GM23338 (cell line): ENCODE measurements at regions not wholly inside any gene's neighbourhood (a gene's known extent, or its start where the extent isn't known, plus 50 kb on each side); places are given as distances from the start of the nearest gene placed in this dataset.

Source experiments
- ATAC-seq: fragments of 200-7000 bp; cut with Tn5 transposase; 3 replicates; pipeline ENCODE4 v1.9.1; 2020
- DNase-seq: peaks from one replicate; pipeline ENCODE4 v3.0.0-alpha.2; 2015; ENCODE audit warnings: low spot score
- H2AFZ ChIP-seq: fragments of 200-600 bp; sonication (generic); 2 replicates; pipeline ENCODE4 v1.8.0; 2016; ENCODE audit warnings: antibody characterized with exemption, mild to moderate bottlenecking, moderate library complexity
- H3F3A ChIP-seq: fragments of 200-600 bp; sonication (generic); replicated peaks from 2 replicates; pipeline ENCODE4 v1.8.0; 2017; ENCODE audit warnings: antibody characterized with exemption, mixed run types, low read depth
- H3K27ac ChIP-seq: fragments of 200-600 bp; sonication (generic); 2 replicates; pipeline ENCODE4 v1.6.1; 2016; ENCODE audit warnings: low read depth
- H3K27me3 ChIP-seq: fragments of 200-600 bp; sonication (generic); 2 replicates; pipeline ENCODE4 v1.8.0; 2016; ENCODE audit warnings: mild to moderate bottlenecking, mixed run types, moderate library complexity; ENCODE audit not compliant: insufficient read depth
- H3K36me3 ChIP-seq: fragments of 200-600 bp; sonication (generic); 2 replicates; pipeline ENCODE4 v1.8.0; 2016; ENCODE audit warnings: mild to moderate bottlenecking; ENCODE audit not compliant: insufficient read depth
- H3K4me1 ChIP-seq: fragments of 200-600 bp; sonication (generic); 2 replicates; pipeline ENCODE4 v1.8.0; 2016; ENCODE audit warnings: mild to moderate bottlenecking, moderate library complexity; ENCODE audit not compliant: insufficient read depth
- H3K4me2 ChIP-seq: fragments of 200-600 bp; sonication (generic); 2 replicates; pipeline ENCODE4 v1.7.1; 2017; ENCODE audit warnings: mixed run types
- H3K4me3 ChIP-seq: fragments of 200-600 bp; sonication (generic); 2 replicates; pipeline ENCODE4 v1.6.1; 2016; ENCODE audit warnings: mixed run types
- H3K79me2 ChIP-seq: fragments of 200-600 bp; sonication (generic); replicated peaks from 2 replicates; pipeline ENCODE4 v1.8.0; 2017; ENCODE audit warnings: mild to moderate bottlenecking; ENCODE audit not compliant: insufficient read depth
- H3K9me2 ChIP-seq: fragments of 200-600 bp; sonication (generic); 2 replicates; pipeline ENCODE4 v1.8.0; 2017; ENCODE audit not compliant: insufficient read depth
- H4K20me1 ChIP-seq: fragments of 200-600 bp; sonication (generic); replicated peaks from 2 replicates; pipeline ENCODE4 v1.8.0; 2017; ENCODE audit warnings: mild to moderate bottlenecking; ENCODE audit not compliant: insufficient read depth
- H3K27ac Mint-ChIP-seq: 2 replicates; pipeline ENCODE4 v1.8.0; 2020; ENCODE audit warnings: inconsistent platforms, mild to moderate bottlenecking, moderate library complexity, mixed read lengths
- H3K27me3 Mint-ChIP-seq: 3 replicates; pipeline ENCODE4 v1.8.0; 2022; ENCODE audit warnings: low read depth, mild to moderate bottlenecking, moderate library complexity, mixed read lengths, inconsistent platforms; ENCODE audit not compliant: insufficient read depth, poor library complexity
- H3K36me3 Mint-ChIP-seq: 3 replicates; pipeline ENCODE4 v1.8.0; 2021; ENCODE audit warnings: low read depth, mild to moderate bottlenecking, inconsistent platforms, moderate library complexity, mixed read lengths
- H3K4me1 Mint-ChIP-seq: 3 replicates; pipeline ENCODE4 v1.8.0; 2020; ENCODE audit warnings: mild to moderate bottlenecking, inconsistent platforms, mixed read lengths
- H3K4me3 Mint-ChIP-seq: 3 replicates; pipeline ENCODE4 v1.8.0; 2021; ENCODE audit warnings: moderate library complexity, mild to moderate bottlenecking, inconsistent platforms, mixed read lengths
- H3K9me3 Mint-ChIP-seq: 3 replicates; pipeline ENCODE4 v1.8.0; 2020; ENCODE audit warnings: moderate library complexity, mild to moderate bottlenecking, inconsistent platforms, mixed read lengths
- CREB1 ChIP-seq: fragments of 250-450 bp; sonication (Bioruptor Pico); IDR thresholded peaks from 2 replicates; pipeline ENCODE4 v1.5.0; 2020; ENCODE audit warnings: low read depth, mild to moderate bottlenecking, moderate library complexity
- EZH2 ChIP-seq: fragments of 200-600 bp; sonication (generic); IDR thresholded peaks from one replicate; pipeline ENCODE4 v1.8.0; 2017; ENCODE audit warnings: antibody characterized with exemption, mild to moderate bottlenecking, low read depth; ENCODE audit not compliant: unreplicated experiment
- EZH2phosphoT487 ChIP-seq: fragments of 200-600 bp; sonication (generic); IDR thresholded peaks from one replicate; pipeline ENCODE4 v1.8.1; 2018; ENCODE audit warnings: antibody characterized with exemption; ENCODE audit not compliant: unreplicated experiment
- NANOG ChIP-seq: IDR thresholded peaks from 2 replicates; pipeline ENCODE4 v1.6.1; 2016; ENCODE audit warnings: antibody characterized with exemption, borderline replicate concordance
- POLR2AphosphoS5 ChIP-seq: IDR thresholded peaks from 2 replicates; pipeline ENCODE4 v1.6.1; 2016; ENCODE audit warnings: antibody characterized with exemption, low read depth
- REST ChIP-seq: IDR thresholded peaks from one replicate; pipeline ENCODE4 v1.6.1; 2018; ENCODE audit warnings: antibody characterized with exemption; ENCODE audit not compliant: unreplicated experiment
- STAT1 ChIP-seq: IDR thresholded peaks from one replicate; pipeline ENCODE4 v1.6.1; 2016; ENCODE audit warnings: antibody characterized with exemption; ENCODE audit not compliant: unreplicated experiment
- ZNF114 ChIP-seq: fragments of 250-450 bp; sonication (Bioruptor Pico); IDR thresholded peaks from 2 replicates; pipeline ENCODE4 v1.5.0; 2020; ENCODE audit warnings: mild to moderate bottlenecking, moderate library complexity
- ZNF331 ChIP-seq: fragments of 250-450 bp; sonication (Bioruptor Pico); IDR thresholded peaks from 2 replicates; pipeline ENCODE4 v1.5.0; 2020; ENCODE audit warnings: low read depth, mild to moderate bottlenecking, moderate library complexity
- TF ChIP-seq, protein P1 (sequence below): fragments of 250-450 bp; sonication (Bioruptor Pico); IDR thresholded peaks from 2 replicates; pipeline ENCODE4 v1.5.0; 2020; ENCODE audit warnings: mild to moderate bottlenecking, moderate library complexity
- TF ChIP-seq, protein P2 (sequence below): IDR thresholded peaks from 2 replicates; pipeline ENCODE4 v1.6.1; 2016; ENCODE audit warnings: antibody characterized with exemption

GRCh38 chr1:42055061-42055460, 98.1 kb upstream of the GUCA2B start (continued):
- TF ChIP-seq, protein P1, sequence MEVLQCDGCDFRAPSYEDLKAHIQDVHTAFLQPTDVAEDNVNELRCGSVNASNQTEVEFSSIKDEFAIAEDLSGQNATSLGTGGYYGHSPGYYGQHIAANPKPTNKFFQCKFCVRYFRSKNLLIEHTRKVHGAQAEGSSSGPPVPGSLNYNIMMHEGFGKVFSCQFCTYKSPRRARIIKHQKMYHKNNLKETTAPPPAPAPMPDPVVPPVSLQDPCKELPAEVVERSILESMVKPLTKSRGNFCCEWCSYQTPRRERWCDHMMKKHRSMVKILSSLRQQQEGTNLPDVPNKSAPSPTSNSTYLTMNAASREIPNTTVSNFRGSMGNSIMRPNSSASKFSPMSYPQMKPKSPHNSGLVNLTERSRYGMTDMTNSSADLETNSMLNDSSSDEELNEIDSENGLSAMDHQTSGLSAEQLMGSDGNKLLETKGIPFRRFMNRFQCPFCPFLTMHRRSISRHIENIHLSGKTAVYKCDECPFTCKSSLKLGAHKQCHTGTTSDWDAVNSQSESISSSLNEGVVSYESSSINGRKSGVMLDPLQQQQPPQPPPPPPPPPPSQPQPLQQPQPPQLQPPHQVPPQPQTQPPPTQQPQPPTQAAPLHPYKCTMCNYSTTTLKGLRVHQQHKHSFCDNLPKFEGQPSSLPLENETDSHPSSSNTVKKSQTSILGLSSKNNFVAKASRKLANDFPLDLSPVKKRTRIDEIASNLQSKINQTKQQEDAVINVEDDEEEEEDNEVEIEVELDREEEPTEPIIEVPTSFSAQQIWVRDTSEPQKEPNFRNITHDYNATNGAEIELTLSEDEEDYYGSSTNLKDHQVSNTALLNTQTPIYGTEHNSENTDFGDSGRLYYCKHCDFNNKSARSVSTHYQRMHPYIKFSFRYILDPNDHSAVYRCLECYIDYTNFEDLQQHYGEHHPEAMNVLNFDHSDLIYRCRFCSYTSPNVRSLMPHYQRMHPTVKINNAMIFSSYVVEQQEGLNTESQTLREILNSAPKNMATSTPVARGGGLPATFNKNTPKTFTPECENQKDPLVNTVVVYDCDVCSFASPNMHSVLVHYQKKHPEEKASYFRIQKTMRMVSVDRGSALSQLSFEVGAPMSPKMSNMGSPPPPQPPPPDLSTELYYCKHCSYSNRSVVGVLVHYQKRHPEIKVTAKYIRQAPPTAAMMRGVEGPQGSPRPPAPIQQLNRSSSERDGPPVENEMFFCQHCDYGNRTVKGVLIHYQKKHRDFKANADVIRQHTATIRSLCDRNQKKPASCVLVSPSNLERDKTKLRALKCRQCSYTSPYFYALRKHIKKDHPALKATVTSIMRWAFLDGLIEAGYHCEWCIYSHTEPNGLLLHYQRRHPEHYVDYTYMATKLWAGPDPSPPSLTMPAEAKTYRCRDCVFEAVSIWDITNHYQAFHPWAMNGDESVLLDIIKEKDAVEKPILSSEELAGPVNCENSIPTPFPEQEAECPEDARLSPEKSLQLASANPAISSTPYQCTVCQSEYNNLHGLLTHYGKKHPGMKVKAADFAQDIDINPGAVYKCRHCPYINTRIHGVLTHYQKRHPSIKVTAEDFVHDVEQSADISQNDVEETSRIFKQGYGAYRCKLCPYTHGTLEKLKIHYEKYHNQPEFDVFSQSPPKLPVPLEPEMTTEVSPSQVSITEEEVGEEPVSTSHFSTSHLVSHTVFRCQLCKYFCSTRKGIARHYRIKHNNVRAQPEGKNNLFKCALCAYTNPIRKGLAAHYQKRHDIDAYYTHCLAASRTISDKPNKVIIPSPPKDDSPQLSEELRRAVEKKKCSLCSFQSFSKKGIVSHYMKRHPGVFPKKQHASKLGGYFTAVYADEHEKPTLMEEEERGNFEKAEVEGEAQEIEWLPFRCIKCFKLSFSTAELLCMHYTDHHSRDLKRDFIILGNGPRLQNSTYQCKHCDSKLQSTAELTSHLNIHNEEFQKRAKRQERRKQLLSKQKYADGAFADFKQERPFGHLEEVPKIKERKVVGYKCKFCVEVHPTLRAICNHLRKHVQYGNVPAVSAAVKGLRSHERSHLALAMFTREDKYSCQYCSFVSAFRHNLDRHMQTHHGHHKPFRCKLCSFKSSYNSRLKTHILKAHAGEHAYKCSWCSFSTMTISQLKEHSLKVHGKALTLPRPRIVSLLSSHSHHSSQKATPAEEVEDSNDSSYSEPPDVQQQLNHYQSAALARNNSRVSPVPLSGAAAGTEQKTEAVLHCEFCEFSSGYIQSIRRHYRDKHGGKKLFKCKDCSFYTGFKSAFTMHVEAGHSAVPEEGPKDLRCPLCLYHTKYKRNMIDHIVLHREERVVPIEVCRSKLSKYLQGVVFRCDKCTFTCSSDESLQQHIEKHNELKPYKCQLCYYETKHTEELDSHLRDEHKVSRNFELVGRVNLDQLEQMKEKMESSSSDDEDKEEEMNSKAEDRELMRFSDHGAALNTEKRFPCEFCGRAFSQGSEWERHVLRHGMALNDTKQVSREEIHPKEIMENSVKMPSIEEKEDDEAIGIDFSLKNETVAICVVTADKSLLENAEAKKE, result no peak
- TF ChIP-seq CREB1 (CRISPR knock-in tag) (no peak), EZH2 (no peak), ZNF331 (CRISPR knock-in tag) (no peak), STAT1 (no peak), NANOG (no peak)
- TF ChIP-seq, protein P2, sequence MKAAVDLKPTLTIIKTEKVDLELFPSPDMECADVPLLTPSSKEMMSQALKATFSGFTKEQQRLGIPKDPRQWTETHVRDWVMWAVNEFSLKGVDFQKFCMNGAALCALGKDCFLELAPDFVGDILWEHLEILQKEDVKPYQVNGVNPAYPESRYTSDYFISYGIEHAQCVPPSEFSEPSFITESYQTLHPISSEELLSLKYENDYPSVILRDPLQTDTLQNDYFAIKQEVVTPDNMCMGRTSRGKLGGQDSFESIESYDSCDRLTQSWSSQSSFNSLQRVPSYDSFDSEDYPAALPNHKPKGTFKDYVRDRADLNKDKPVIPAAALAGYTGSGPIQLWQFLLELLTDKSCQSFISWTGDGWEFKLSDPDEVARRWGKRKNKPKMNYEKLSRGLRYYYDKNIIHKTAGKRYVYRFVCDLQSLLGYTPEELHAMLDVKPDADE, result no peak

DNA sequence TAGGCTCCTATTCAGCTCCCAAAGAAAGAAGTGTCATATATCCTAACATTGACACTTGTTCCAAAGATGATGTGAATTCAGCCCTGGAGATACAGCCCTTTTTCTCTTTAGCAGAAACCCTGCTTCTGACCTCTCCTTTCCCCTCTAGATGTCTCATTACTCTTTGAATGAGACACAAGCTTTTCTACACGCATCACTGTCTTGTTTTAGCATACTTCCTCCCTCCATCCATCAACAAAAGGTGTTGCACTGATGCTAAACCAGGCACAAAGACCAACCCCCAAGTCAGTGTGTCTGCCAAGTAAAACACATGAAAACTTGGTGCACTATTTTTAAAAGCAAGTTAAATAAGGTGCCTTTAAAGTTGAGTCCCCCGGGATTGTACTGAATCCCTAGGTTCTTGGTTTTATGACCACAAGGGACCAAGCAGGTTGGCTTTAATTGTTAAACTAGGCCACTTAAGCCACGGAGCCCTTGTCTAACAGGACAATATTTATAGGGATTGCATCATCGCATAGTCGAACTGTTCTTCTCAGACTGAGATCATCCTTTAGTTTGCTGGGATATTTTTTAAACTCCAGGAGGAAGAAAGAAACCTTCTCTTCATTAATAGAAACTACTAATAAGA, 101.0 kb upstream of the GUCA2B start:
- Histone ChIP-seq H3K27ac (no peak overlapping the region), H3F3A (no peaks in the 10 kb centered on the region), H3K79me2 (no peaks in the 10 kb centered on the region), H3K4me2 (no peak overlapping the region), H3K27me3 (no peaks in the 10 kb centered on the region), H3K4me3 (no peak overlapping the region), H3K36me3 (no peaks in the 10 kb centered on the region), H3K9me2 (no peaks in the 10 kb centered on the region), H3K4me1 (no peaks in the 10 kb centered on the region), H2AFZ (no peak overlapping the region), H4K20me1 (no peaks in the 10 kb centered on the region)
- DNase-seq (no peak), ATAC-seq (no peak)
- Mint-ChIP-seq H3K4me3 (no peak overlapping the region), H3K4me1 (no peaks in the 10 kb centered on the region), H3K27ac (no peak overlapping the region), H3K9me3 (peaks cover 14% of the 10 kb centered on the region), H3K36me3 (peaks cover 5% of the 10 kb centered on the region; the same call in 2 of the 3 replicates), H3K27me3 (no peaks in the 10 kb centered on the region)
- TF ChIP-seq ZNF331 (CRISPR knock-in tag) (no peak), ZNF114 (no peak), STAT1 (no peak), EZH2 (no peak), EZH2phosphoT487 (no peak), POLR2AphosphoS5 (no peak), NANOG (no peak), REST (no peak), CREB1 (CRISPR knock-in tag) (no peak)
- TF ChIP-seq, protein P2, result no peak
